ENCODE measurements at regions not wholly inside any gene's neighbourhood (a gene's known extent, or its start where the extent isn't known, plus 50 kb on each side); places are given as distances from the start of the nearest gene placed in this dataset.
A peak's percentile ranks its signal among the peaks of the same experiment; 100 is the strongest.

- no peak for DNase-seq
These were observed 141.4 kb downstream of the OGFRL1 start for GRCh38 chr6:71430018-71430417.

- no peak for DNase-seq
These were observed 144.8 kb downstream of the OGFRL1 start for GRCh38 chr6:71433441-71433840.

GRCh38 chr6:71444222-71444621, 155.6 kb downstream of the OGFRL1 start:
- no peak for DNase-seq

- DNase-seq, result peak; percentile 66
These were observed 157.4 kb downstream of the OGFRL1 start for GRCh38 chr6:71446057-71446456.

GRCh38 chr6:71446470-71446869, 157.9 kb downstream of the OGFRL1 start:
- DNase-seq, result peak; percentile 22

GRCh38 chr6:71452697-71453370, 164.2 kb downstream of the OGFRL1 start:
- DNase-seq, result peak; percentile 31

GRCh38 chr6:71453371-71453706, 164.7 kb downstream of the OGFRL1 start:
- no peak for DNase-seq

GRCh38 chr6:71454056-71454455, 165.4 kb downstream of the OGFRL1 start:
- DNase-seq, result no peak

GRCh38 chr6:71457929-71458328, 169.3 kb downstream of the OGFRL1 start:
- peak; percentile 88 for DNase-seq

- DNase-seq, result no peak
These were observed 170.6 kb downstream of the OGFRL1 start for GRCh38 chr6:71459162-71459561.

- no peak for DNase-seq
These were observed 172.3 kb downstream of the OGFRL1 start for GRCh38 chr6:71460933-71461332.

GRCh38 chr6:71463061-71463460, 174.4 kb downstream of the OGFRL1 start:
- DNase-seq, result no peak

- no peak for DNase-seq
These were observed 176.5 kb downstream of the OGFRL1 start for GRCh38 chr6:71465096-71465495.

GRCh38 chr6:71466362-71466761, 177.8 kb downstream of the OGFRL1 start:
- DNase-seq, result no peak

GRCh38 chr6:71468038-71468437, 179.4 kb downstream of the OGFRL1 start:
- DNase-seq, result no peak

- DNase-seq, result no peak
These were observed 180.5 kb downstream of the OGFRL1 start for GRCh38 chr6:71468841-71469700.

GRCh38 chr6:71471718-71472117, 183.1 kb downstream of the OGFRL1 start:
- no peak for DNase-seq

GRCh38 chr6:71473926-71474325, 185.3 kb downstream of the OGFRL1 start:
- no peak for DNase-seq

- DNase-seq, result peak; percentile 57
These were observed 186.3 kb downstream of the OGFRL1 start for GRCh38 chr6:71474942-71475341.

- DNase-seq, result no peak
These were observed 187.8 kb downstream of the OGFRL1 start for GRCh38 chr6:71476371-71476770.

- no peak for DNase-seq
These were observed 188.3 kb downstream of the OGFRL1 start for GRCh38 chr6:71476872-71477271.

- DNase-seq, result peak; percentile 26
These were observed 190.4 kb downstream of the OGFRL1 start for GRCh38 chr6:71478834-71479541.

GRCh38 chr6:71480577-71480976, 192.0 kb downstream of the OGFRL1 start:
- no peak for DNase-seq
